Smooth muscle cell (in vitro differentiated cells): ENCODE measurements at regions not wholly inside any gene's neighbourhood (a gene's known extent, or its start where the extent isn't known, plus 50 kb on each side); places are given as distances from the start of the nearest gene placed in this dataset.

Experiments
- DNase-seq: peaks from one replicate; lab custom pipeline; 2025; ENCODE audit not compliant: unreplicated experiment; lab: John Stamatoyannopoulos, UW
- H2AFZ ChIP-seq: fragments of 200-600 bp; sonication (generic); 2 replicates; pipeline ENCODE4 v1.6.0; 2016; ENCODE audit warnings: antibody characterized with exemption, low read depth, mild to moderate bottlenecking
- H3F3A ChIP-seq: fragments of 200-600 bp; sonication (generic); 2 replicates; pipeline ENCODE4 v1.6.0; 2017; ENCODE audit warnings: antibody characterized with exemption, low read depth
- H3K27ac ChIP-seq: fragments of 200-600 bp; sonication (generic); 2 replicates; pipeline ENCODE4 v1.5.1; 2016; ENCODE audit warnings: low read depth, mild to moderate bottlenecking
- H3K27me3 ChIP-seq: fragments of 200-600 bp; sonication (generic); 2 replicates; pipeline ENCODE4 v1.6.1; 2016; ENCODE audit warnings: low read depth, mild to moderate bottlenecking
- H3K36me3 ChIP-seq: fragments of 200-600 bp; sonication (generic); 2 replicates; pipeline ENCODE4 v1.5.1; 2016; ENCODE audit warnings: low read depth
- H3K4me1 ChIP-seq: fragments of 200-600 bp; sonication (generic); 2 replicates; pipeline ENCODE4 v1.5.1; 2016; ENCODE audit warnings: low read depth
- H3K4me2 ChIP-seq: fragments of 200-600 bp; sonication (generic); 2 replicates; pipeline ENCODE4 v1.6.0; 2016; ENCODE audit warnings: mild to moderate bottlenecking
- H3K4me3 ChIP-seq: fragments of 200-600 bp; sonication (generic); 2 replicates; pipeline ENCODE4 v1.5.1; 2016; ENCODE audit warnings: mild to moderate bottlenecking
- H3K79me2 ChIP-seq: fragments of 200-600 bp; sonication (generic); 2 replicates; pipeline ENCODE4 v1.6.0; 2016; ENCODE audit warnings: low read depth, mild to moderate bottlenecking
- H3K9ac ChIP-seq: fragments of 200-600 bp; sonication (generic); 2 replicates; pipeline ENCODE4 v1.6.0; 2016; ENCODE audit warnings: low read depth
- H3K9me3 ChIP-seq: fragments of 200-600 bp; sonication (generic); replicated peaks from 2 replicates; pipeline ENCODE4 v1.5.1; 2016; ENCODE audit warnings: low read depth
- H4K20me1 ChIP-seq: fragments of 200-600 bp; sonication (generic); 2 replicates; pipeline ENCODE4 v1.6.0; 2016; ENCODE audit warnings: low read depth
- CTCF ChIP-seq: fragments of 200-600 bp; sonication (generic); IDR thresholded peaks from 2 replicates; pipeline ENCODE4 v1.5.1; 2017; ENCODE audit warnings: borderline replicate concordance, mild to moderate bottlenecking, antibody characterized with exemption; ENCODE audit not compliant: insufficient read depth, poor library complexity, severe bottlenecking
- WGBS: methylation state at CpG from one replicate; pipeline ENCODE4 v1.1.7; 2016; ENCODE audit warnings: low lambda C conversion rate; 5-methylcytosine and 5-hydroxymethylcytosine counted together

DNA sequence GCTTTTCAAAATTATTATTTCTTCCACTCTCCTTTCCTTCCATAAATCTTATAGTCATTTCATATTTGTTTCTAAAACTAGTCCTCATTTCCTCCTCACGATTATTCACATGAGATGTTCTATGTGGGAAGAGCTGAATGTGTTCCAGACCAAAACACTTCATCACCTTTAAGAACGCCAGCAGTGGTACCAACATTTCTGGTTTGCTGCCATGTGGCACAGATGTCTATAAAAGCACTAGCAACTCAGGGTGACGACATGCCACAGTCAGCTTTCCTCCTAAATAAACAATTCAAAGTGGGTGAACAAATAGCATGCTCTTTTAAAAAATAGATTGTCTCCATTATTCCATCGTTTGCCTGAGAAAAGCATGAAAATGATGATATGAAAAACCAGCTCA, 1217.8 kb upstream of the ADGRL2 start:
- no peaks in the 10 kb centered on the region for H3F3A ChIP-seq
- no peaks in the 10 kb centered on the region for H3K36me3 ChIP-seq
- no peak overlapping the region for H3K4me2 ChIP-seq
- H2AFZ ChIP-seq = no peak overlapping the region
- H3K27ac ChIP-seq = no peak overlapping the region
- H3K27me3 ChIP-seq = no peaks in the 10 kb centered on the region
- no peaks in the 10 kb centered on the region for H3K79me2 ChIP-seq
- TF ChIP-seq CTCF = no peak
- 89% methylated on average over 4 of the region's 4 CpGs for WGBS
- no peak for DNase-seq
- no peaks in the 10 kb centered on the region for H3K4me1 ChIP-seq
- peaks cover 4% of the 10 kb centered on the region for H3K9me3 ChIP-seq
- no peak overlapping the region for H3K9ac ChIP-seq
- no peaks in the 10 kb centered on the region for H4K20me1 ChIP-seq
- H3K4me3 ChIP-seq = no peak overlapping the region

DNA sequence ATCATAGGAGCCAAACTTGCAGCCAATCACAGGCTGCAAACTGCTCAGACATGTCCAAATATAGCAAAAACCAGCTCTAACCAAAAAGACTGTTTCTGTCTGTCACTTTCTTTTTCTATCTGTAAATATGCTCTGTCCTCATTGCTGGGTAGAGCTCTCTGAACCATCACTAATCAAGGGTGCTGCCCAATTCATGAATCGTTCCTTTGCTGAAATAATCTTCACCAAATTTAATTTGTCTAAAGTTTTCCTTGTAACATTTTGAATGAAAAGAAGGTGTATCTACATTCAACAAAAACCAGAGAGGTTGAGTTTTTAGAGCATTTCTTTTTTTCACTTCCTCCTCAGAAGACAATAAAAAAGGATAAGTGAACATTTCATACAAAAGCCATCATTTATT, 1221.7 kb upstream of the ADGRL2 start:
- no peaks in the 10 kb centered on the region for H3K27me3 ChIP-seq
- 97% methylated on average over 1 of the region's 1 CpG for WGBS

DNA sequence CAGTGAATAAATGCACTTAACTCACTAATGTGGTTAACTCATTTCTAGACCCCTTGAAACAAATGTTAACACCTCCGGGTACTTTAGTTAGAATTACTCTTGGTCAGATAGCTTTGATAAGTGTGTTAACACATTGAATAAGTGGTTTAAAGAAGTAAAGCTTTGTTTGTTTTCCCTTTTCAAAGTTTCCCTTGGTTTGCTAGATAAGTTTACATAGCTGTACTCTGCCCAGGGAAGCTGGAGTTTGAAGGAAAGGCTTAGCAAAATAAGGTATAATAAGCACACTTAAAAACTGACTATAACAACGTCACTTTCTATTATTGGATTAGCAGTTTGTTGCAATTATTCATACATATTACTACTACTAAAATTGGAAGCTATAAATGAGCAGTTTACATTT, 1233.9 kb upstream of the ADGRL2 start:
- no peak for TF ChIP-seq CTCF
- Histone ChIP-seq H3K79me2 (no peaks in the 10 kb centered on the region), H3K4me2 (no peak overlapping the region), H3K4me1 (peaks cover 14% of the 10 kb centered on the region), H3F3A (no peaks in the 10 kb centered on the region), H3K9me3 (no peaks in the 10 kb centered on the region), H2AFZ (no peak overlapping the region), H4K20me1 (no peaks in the 10 kb centered on the region), H3K27ac (no peak overlapping the region), H3K27me3 (no peaks in the 10 kb centered on the region), H3K9ac (no peak overlapping the region), H3K36me3 (no peaks in the 10 kb centered on the region), H3K4me3 (no peak overlapping the region)
- 40% methylated on average over 2 of the region's 2 CpGs for WGBS
- DNase-seq = no peak

More for the DNA sequence above, 1221.7 kb upstream of the ADGRL2 start:
- Histone ChIP-seq H3K4me1 (no peaks in the 10 kb centered on the region), H3F3A (no peaks in the 10 kb centered on the region), H3K9ac (no peak overlapping the region), H2AFZ (no peak overlapping the region), H3K79me2 (no peaks in the 10 kb centered on the region), H3K4me2 (no peak overlapping the region), H4K20me1 (no peaks in the 10 kb centered on the region), H3K4me3 (no peak overlapping the region), H3K27ac (no peak overlapping the region), H3K9me3 (peaks cover 4% of the 10 kb centered on the region), H3K36me3 (no peaks in the 10 kb centered on the region)
- no peak for DNase-seq
- TF ChIP-seq CTCF = no peak

GRCh38 chr1:80566123-80566522, 1234.6 kb upstream of the ADGRL2 start:
- no peak overlapping the region for H2AFZ ChIP-seq
- H3K4me1 ChIP-seq = peaks cover 14% of the 10 kb centered on the region
- H3K9ac ChIP-seq = no peak overlapping the region
- H3K4me2 ChIP-seq = no peak overlapping the region
- no peaks in the 10 kb centered on the region for H3K27me3 ChIP-seq
- H3K79me2 ChIP-seq = no peaks in the 10 kb centered on the region
- no peak for DNase-seq
- no peak overlapping the region for H3K27ac ChIP-seq
- WGBS = 87% methylated on average over 1 of the region's 1 CpG
- no peak for TF ChIP-seq CTCF
- H3F3A ChIP-seq = no peaks in the 10 kb centered on the region
- no peaks in the 10 kb centered on the region for H4K20me1 ChIP-seq
- H3K36me3 ChIP-seq = no peaks in the 10 kb centered on the region
- no peaks in the 10 kb centered on the region for H3K9me3 ChIP-seq
- no peak overlapping the region for H3K4me3 ChIP-seq
